ENCODE measurements at regions not wholly inside any gene's neighbourhood (a gene's known extent, or its start where the extent isn't known, plus 50 kb on each side); places are given as distances from the start of the nearest gene placed in this dataset.

- DNase-seq (ENCODE audit: insufficient read length, low spot score) (no peak), FAIRE-seq (no peak)
Measured at GRCh38 chrX:42944381-42944998, 166.5 kb upstream of the PPP1R2C start.

GRCh38 chrX:42946544-42947194 is 168.7 kb upstream of the PPP1R2C start:
- FAIRE-seq (no peak), DNase-seq (ENCODE audit: insufficient read length, low spot score) (no peak)

- FAIRE-seq, result no peak
- DNase-seq (ENCODE audit: insufficient read length, low spot score), result no peak
Measured at GRCh38 chrX:42948723-42949657, 171.0 kb upstream of the PPP1R2C start.

- FAIRE-seq (no peak), DNase-seq (ENCODE audit: insufficient read length, low spot score) (no peak)
Measured at GRCh38 chrX:42951747-42952146, 173.8 kb upstream of the PPP1R2C start.

GRCh38 chrX:42952621-42953020 is 174.7 kb upstream of the PPP1R2C start:
- FAIRE-seq (no peak), DNase-seq (ENCODE audit: insufficient read length, low spot score) (no peak)

GRCh38 chrX:42954880-42955279 is 176.9 kb upstream of the PPP1R2C start:
- no peak for FAIRE-seq
- DNase-seq (ENCODE audit: insufficient read length, low spot score), result no peak

- DNase-seq (ENCODE audit: insufficient read length, low spot score) (no peak), FAIRE-seq (no peak)
Measured at GRCh38 chrX:42955349-42955748, 177.4 kb upstream of the PPP1R2C start.

- no peak for FAIRE-seq
Measured at GRCh38 chrX:42967681-42968300, 189.8 kb upstream of the PPP1R2C start.

GRCh38 chrX:42973321-42973720 is 195.4 kb upstream of the PPP1R2C start:
- FAIRE-seq (no peak), DNase-seq (ENCODE audit: insufficient read length, low spot score) (no peak)

More at GRCh38 chrX:42967681-42968300, 189.8 kb upstream of the PPP1R2C start:
- DNase-seq (ENCODE audit: insufficient read length, low spot score), result no peak

- DNase-seq (ENCODE audit: insufficient read length, low spot score) (no peak), FAIRE-seq (no peak)
Measured at GRCh38 chrX:42975906-42976305, 197.9 kb upstream of the PPP1R2C start.

GRCh38 chrX:42976746-42977366 is 198.9 kb upstream of the PPP1R2C start:
- no peak for DNase-seq (ENCODE audit: insufficient read length, low spot score)

GRCh38 chrX:42978655-42979379 is 200.9 kb upstream of the PPP1R2C start:
- FAIRE-seq, result no peak
- DNase-seq (ENCODE audit: insufficient read length, low spot score), result no peak

More at GRCh38 chrX:42976746-42977366, 198.9 kb upstream of the PPP1R2C start:
- no peak for FAIRE-seq

- DNase-seq (ENCODE audit: insufficient read length, low spot score) (no peak), FAIRE-seq (no peak)
Measured at GRCh38 chrX:42988700-42989099, 210.7 kb upstream of the PPP1R2C start.

- DNase-seq (ENCODE audit: insufficient read length, low spot score) (peak; percentile 6), FAIRE-seq (no peak)
Measured at GRCh38 chrX:42992199-42992943, 214.4 kb upstream of the PPP1R2C start.

GRCh38 chrX:42996861-42997260 is 218.9 kb upstream of the PPP1R2C start:
- FAIRE-seq (no peak), DNase-seq (ENCODE audit: insufficient read length, low spot score) (no peak)

- DNase-seq (ENCODE audit: insufficient read length, low spot score) (no peak), FAIRE-seq (no peak)
Measured at GRCh38 chrX:43000121-43000520, 222.2 kb upstream of the PPP1R2C start.

- FAIRE-seq, result no peak
Measured at GRCh38 chrX:43002526-43003203, 224.7 kb upstream of the PPP1R2C start.

GRCh38 chrX:43003204-43003565 is 225.2 kb upstream of the PPP1R2C start:
- DNase-seq (ENCODE audit: insufficient read length, low spot score) (no peak), FAIRE-seq (no peak)

More at GRCh38 chrX:43002526-43003203, 224.7 kb upstream of the PPP1R2C start:
- no peak for DNase-seq (ENCODE audit: insufficient read length, low spot score)

- FAIRE-seq, result no peak
Measured at GRCh38 chrX:43003939-43004338, 226.0 kb upstream of the PPP1R2C start.

More at GRCh38 chrX:43003939-43004338, 226.0 kb upstream of the PPP1R2C start:
- no peak for DNase-seq (ENCODE audit: insufficient read length, low spot score)
